ENCODE measurements at regions not wholly inside any gene's neighbourhood (a gene's known extent, or its start where the extent isn't known, plus 50 kb on each side); places are given as distances from the start of the nearest gene placed in this dataset.
A peak's percentile ranks its signal among the peaks of the same experiment; 100 is the strongest.

- Histone ChIP-seq H3K4me2 (ENCODE audit: low read length) (no peak overlapping the region), H3K23ac (ENCODE audit: low read length) (no peak overlapping the region), H3K4me1 (ENCODE audit: control insufficient read depth in 1 of 2, insufficient read depth in 2 of 2, low read length in 2 of 2) (peaks cover 0 to 4% of the 10 kb centered on the region in 2 experiments), H2BK5ac (ENCODE audit: low read depth, low read length, poor library complexity) (no peak overlapping the region), H2BK120ac (ENCODE audit: insufficient read depth, low read length, poor library complexity) (peak overlapping the region; percentile 1), H2AFZ (ENCODE audit: insufficient read depth, low read length, poor library complexity) (no peak overlapping the region), H4K12ac (ENCODE audit: low read depth, low read length) (no peak overlapping the region), H3K9ac (ENCODE audit: low read length) (no peak overlapping the region), H4K91ac (ENCODE audit: low read depth, low read length) (no peak overlapping the region), H2AK5ac (ENCODE audit: low read length) (no peak overlapping the region), H3K79me2 (ENCODE audit: control insufficient read depth, insufficient read depth, low read length, poor library complexity) (no peaks in the 10 kb centered on the region), H3K4ac (ENCODE audit: low read depth, low read length) (no peak overlapping the region), H4K8ac (ENCODE audit: low read depth, low read length) (no peak overlapping the region), H3K36me3 (ENCODE audit: control insufficient read depth in 1 of 2, insufficient read depth in 2 of 2, low read length in 2 of 2) (no peaks in the 10 kb centered on the region), H3K9me3 (ENCODE audit: insufficient read depth, low read depth, low read length) (no peaks in the 10 kb centered on the region), H3K18ac (ENCODE audit: low read length) (no peak overlapping the region), H3K27me3 (ENCODE audit: insufficient read depth, low read length) (no peaks in the 10 kb centered on the region), H3K79me1 (ENCODE audit: low read length) (no peaks in the 10 kb centered on the region), H3K27ac (ENCODE audit: low read depth, low read length) (no peak overlapping the region), H3K4me3 (ENCODE audit: low read depth, low read length) (no peak overlapping the region), H3K14ac (ENCODE audit: low read length) (no peak overlapping the region), H2BK12ac (ENCODE audit: low read length) (no peak overlapping the region)
- DNase-seq, result peak in 1 of 2 donors; percentile 5
- WGBS (ENCODE audit: extremely low coverage, insufficient coverage, insufficient read length), result no CpG with 5 or more reads among the region's 5 CpGs
Measured at GRCh38 chr6:125546841-125547251, 202.6 kb upstream of the HEY2 start.

DNA sequence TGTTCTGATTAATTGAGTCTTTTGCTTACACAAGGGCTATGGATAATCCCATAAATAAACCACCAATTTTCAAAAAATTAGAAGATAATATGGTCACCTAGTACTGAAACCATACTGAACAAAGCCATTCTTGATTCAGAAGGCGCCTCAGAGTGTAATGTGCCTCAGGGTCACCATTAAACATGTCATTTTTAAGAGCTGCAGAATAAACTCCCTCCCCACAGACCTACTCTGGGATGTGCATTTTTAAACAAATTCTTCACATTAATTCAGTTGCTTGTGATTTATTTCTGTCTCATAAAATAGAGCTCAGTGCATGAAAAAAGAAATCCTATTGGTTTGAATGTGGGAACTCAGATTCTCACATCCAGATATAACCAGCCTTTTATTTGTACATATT lies 202.1 kb upstream of the HEY2 start:
- H2AFZ ChIP-seq (ENCODE audit: insufficient read depth, low read length, poor library complexity), result no peak overlapping the region
- H4K12ac ChIP-seq (ENCODE audit: low read depth, low read length), result no peak overlapping the region
- DNase-seq, result no peak
- no peak overlapping the region for H3K4me2 ChIP-seq (ENCODE audit: low read length)
- H3K4me3 ChIP-seq (ENCODE audit: low read depth, low read length), result no peak overlapping the region
- H2AK5ac ChIP-seq (ENCODE audit: low read length), result no peak overlapping the region
- H2BK5ac ChIP-seq (ENCODE audit: low read depth, low read length, poor library complexity), result no peak overlapping the region
- no peak overlapping the region for H4K91ac ChIP-seq (ENCODE audit: low read depth, low read length)
- H3K18ac ChIP-seq (ENCODE audit: low read length), result no peak overlapping the region
- no peak overlapping the region for H2BK120ac ChIP-seq (ENCODE audit: insufficient read depth, low read length, poor library complexity)
- H3K79me1 ChIP-seq (ENCODE audit: low read length), result no peaks in the 10 kb centered on the region
- no peak overlapping the region for H3K4ac ChIP-seq (ENCODE audit: low read depth, low read length)
- no peak overlapping the region for H3K14ac ChIP-seq (ENCODE audit: low read length)
- no peak overlapping the region for H4K8ac ChIP-seq (ENCODE audit: low read depth, low read length)
- peaks cover 0 to 4% of the 10 kb centered on the region in 2 experiments for H3K4me1 ChIP-seq (ENCODE audit: control insufficient read depth in 1 of 2, insufficient read depth in 2 of 2, low read length in 2 of 2)
- H3K27ac ChIP-seq (ENCODE audit: low read depth, low read length), result no peak overlapping the region
- WGBS (ENCODE audit: extremely low coverage, insufficient coverage, insufficient read length), result no CpG with 5 or more reads among the region's 1 CpG
- no peak overlapping the region for H3K23ac ChIP-seq (ENCODE audit: low read length)
- H3K36me3 ChIP-seq (ENCODE audit: control insufficient read depth in 1 of 2, insufficient read depth in 2 of 2, low read length in 2 of 2), result no peaks in the 10 kb centered on the region
- H2BK12ac ChIP-seq (ENCODE audit: low read length), result no peak overlapping the region
- no peaks in the 10 kb centered on the region for H3K9me3 ChIP-seq (ENCODE audit: insufficient read depth, low read depth, low read length)
- no peaks in the 10 kb centered on the region for H3K27me3 ChIP-seq (ENCODE audit: insufficient read depth, low read length)
- no peak overlapping the region for H3K9ac ChIP-seq (ENCODE audit: low read length)
- H3K79me2 ChIP-seq (ENCODE audit: control insufficient read depth, insufficient read depth, low read length, poor library complexity), result no peaks in the 10 kb centered on the region

DNA sequence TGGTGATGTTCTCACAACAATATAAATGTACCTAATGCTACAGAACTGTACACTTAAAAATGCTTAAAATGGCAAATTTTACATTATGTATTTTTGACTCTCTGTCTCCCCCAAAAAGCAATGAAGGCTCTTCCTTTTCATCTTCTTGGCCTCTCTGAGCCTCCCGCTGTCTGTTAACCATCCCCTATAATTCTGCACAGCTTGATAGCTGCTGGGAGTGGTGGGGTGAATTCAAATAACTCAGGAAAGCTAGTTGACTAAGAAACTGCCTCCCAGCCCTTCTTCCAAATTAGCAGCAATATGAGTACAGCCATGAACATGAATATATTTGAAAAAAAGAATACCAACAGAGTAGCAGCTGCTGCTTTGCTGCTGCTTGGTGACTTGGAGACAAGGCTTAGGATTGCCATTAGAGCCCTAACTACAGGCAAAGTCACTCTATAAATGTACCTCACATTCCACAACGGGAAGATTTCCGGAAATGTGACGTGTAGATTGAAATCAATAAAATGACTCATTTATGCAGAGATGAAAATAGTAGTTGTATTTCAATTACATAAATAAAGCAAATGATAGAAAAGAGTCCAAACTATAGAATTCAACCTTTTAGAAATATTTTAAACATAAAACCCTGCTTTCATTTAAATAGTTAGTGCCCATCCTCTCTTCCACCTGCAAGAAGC lies 200.1 kb upstream of the HEY2 start:
- no peaks in the 10 kb centered on the region for H3K27me3 ChIP-seq (ENCODE audit: insufficient read depth, low read length)
- WGBS (ENCODE audit: extremely low coverage, insufficient coverage, insufficient read length), result no CpG with 5 or more reads among the region's 4 CpGs
- H3K27ac ChIP-seq (ENCODE audit: low read depth, low read length), result no peak overlapping the region
- H4K12ac ChIP-seq (ENCODE audit: low read depth, low read length), result no peak overlapping the region
- H3K23ac ChIP-seq (ENCODE audit: low read length), result no peak overlapping the region
- peaks cover 0 to 4% of the 10 kb centered on the region in 2 experiments for H3K4me1 ChIP-seq (ENCODE audit: control insufficient read depth in 1 of 2, insufficient read depth in 2 of 2, low read length in 2 of 2)
- H2AK5ac ChIP-seq (ENCODE audit: low read length), result no peak overlapping the region
- no peak overlapping the region for H2BK120ac ChIP-seq (ENCODE audit: insufficient read depth, low read length, poor library complexity)
- H3K18ac ChIP-seq (ENCODE audit: low read length), result no peak overlapping the region
- H3K79me2 ChIP-seq (ENCODE audit: control insufficient read depth, insufficient read depth, low read length, poor library complexity), result no peaks in the 10 kb centered on the region
- no peak overlapping the region for H3K4me2 ChIP-seq (ENCODE audit: low read length)
- no peak overlapping the region for H3K4ac ChIP-seq (ENCODE audit: low read depth, low read length)
- no peak overlapping the region for H3K9ac ChIP-seq (ENCODE audit: low read length)
- no peak overlapping the region for H4K8ac ChIP-seq (ENCODE audit: low read depth, low read length)
- H3K14ac ChIP-seq (ENCODE audit: low read length), result no peak overlapping the region
- no peak overlapping the region for H4K91ac ChIP-seq (ENCODE audit: low read depth, low read length)
- H3K4me3 ChIP-seq (ENCODE audit: low read depth, low read length), result no peak overlapping the region
- no peak for DNase-seq
- no peaks in the 10 kb centered on the region for H3K79me1 ChIP-seq (ENCODE audit: low read length)
- H3K36me3 ChIP-seq (ENCODE audit: control insufficient read depth in 1 of 2, insufficient read depth in 2 of 2, low read length in 2 of 2), result no peaks in the 10 kb centered on the region
- H2BK5ac ChIP-seq (ENCODE audit: low read depth, low read length, poor library complexity), result no peak overlapping the region
- no peak overlapping the region for H2BK12ac ChIP-seq (ENCODE audit: low read length)
- H2AFZ ChIP-seq (ENCODE audit: insufficient read depth, low read length, poor library complexity), result no peak overlapping the region
- H3K9me3 ChIP-seq (ENCODE audit: insufficient read depth, low read depth, low read length), result no peaks in the 10 kb centered on the region

GRCh38 chr6:125550892-125551291 lies 198.5 kb upstream of the HEY2 start:
- Histone ChIP-seq H3K23ac (ENCODE audit: low read length) (no peak overlapping the region), H3K27me3 (ENCODE audit: insufficient read depth, low read length) (no peaks in the 10 kb centered on the region), H3K27ac (ENCODE audit: low read depth, low read length) (no peak overlapping the region), H2BK5ac (ENCODE audit: low read depth, low read length, poor library complexity) (no peak overlapping the region), H3K79me2 (ENCODE audit: control insufficient read depth, insufficient read depth, low read length, poor library complexity) (no peaks in the 10 kb centered on the region), H3K4me2 (ENCODE audit: low read length) (no peak overlapping the region), H3K9ac (ENCODE audit: low read length) (no peak overlapping the region), H2BK12ac (ENCODE audit: low read length) (peak overlapping the region; percentile 30), H3K9me3 (ENCODE audit: insufficient read depth, low read depth, low read length) (no peaks in the 10 kb centered on the region), H4K8ac (ENCODE audit: low read depth, low read length) (no peak overlapping the region), H3K79me1 (ENCODE audit: low read length) (peaks cover 3% of the 10 kb centered on the region), H3K18ac (ENCODE audit: low read length) (no peak overlapping the region), H2AK5ac (ENCODE audit: low read length) (no peak overlapping the region), H3K14ac (ENCODE audit: low read length) (no peak overlapping the region), H3K4ac (ENCODE audit: low read depth, low read length) (no peak overlapping the region), H3K4me3 (ENCODE audit: low read depth, low read length) (no peak overlapping the region), H4K91ac (ENCODE audit: low read depth, low read length) (no peak overlapping the region), H2AFZ (ENCODE audit: insufficient read depth, low read length, poor library complexity) (no peak overlapping the region), H2BK120ac (ENCODE audit: insufficient read depth, low read length, poor library complexity) (no peak overlapping the region), H3K4me1 (ENCODE audit: control insufficient read depth in 1 of 2, insufficient read depth in 2 of 2, low read length in 2 of 2) (peaks cover 0 to 7% of the 10 kb centered on the region in 2 experiments), H4K12ac (ENCODE audit: low read depth, low read length) (no peak overlapping the region), H3K36me3 (ENCODE audit: control insufficient read depth in 1 of 2, insufficient read depth in 2 of 2, low read length in 2 of 2) (no peaks in the 10 kb centered on the region)
- no peak for DNase-seq
- no CpG with 5 or more reads among the region's 6 CpGs for WGBS (ENCODE audit: extremely low coverage, insufficient coverage, insufficient read length)

All from trophoblast cell (in vitro differentiated cells and primary cell).